ENCODE measurements at regions not wholly inside any gene's neighbourhood (a gene's known extent, or its start where the extent isn't known, plus 50 kb on each side); places are given as distances from the start of the nearest gene placed in this dataset.

DNA sequence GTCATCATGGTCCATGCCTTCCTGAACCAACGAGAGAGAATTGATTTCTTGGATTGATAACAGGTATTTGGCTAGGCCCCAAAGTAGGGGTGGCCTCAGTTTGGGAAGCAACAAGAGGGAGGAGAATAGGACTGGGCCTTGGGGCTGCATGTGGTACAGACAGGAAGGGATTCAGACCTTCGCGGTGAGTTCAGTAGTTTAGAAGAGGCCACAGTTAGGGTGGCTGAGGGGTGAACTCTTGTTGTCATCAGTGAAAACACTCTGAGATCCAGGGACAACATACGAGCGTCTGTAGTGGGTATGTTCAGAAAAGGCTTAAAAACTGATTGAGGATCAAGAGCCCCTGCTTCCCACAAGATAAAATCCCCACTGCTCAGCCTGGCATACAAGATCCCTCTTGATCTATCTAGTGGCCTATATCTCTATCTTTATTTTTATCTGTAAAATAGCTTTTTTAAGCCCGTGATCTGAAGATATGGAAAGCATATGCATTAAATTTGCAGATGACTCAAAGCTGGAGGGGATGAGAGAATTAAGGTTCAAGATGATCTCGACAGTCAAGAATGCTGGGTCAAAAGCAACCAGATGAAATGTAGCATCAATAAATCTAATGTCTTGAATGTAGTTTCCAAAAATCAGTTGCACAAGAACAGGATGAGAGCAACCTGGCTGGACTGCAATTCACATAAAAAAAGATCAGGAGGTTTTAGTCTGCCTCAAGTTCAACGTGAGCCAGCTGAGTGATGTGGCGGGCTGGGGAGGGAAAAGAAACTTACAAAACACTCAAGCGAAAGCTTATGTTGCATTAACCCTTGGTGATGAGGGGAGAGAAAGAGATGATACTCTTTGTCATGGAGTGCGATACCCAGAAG lies 221.1 kb upstream of the TLE3 start (continued):
- TF ChIP-seq FOSL1 (IDR thresholded peaks at IDR 0.05; ENCODE audit: insufficient read depth, low read depth, low read length), result no peak
- TF ChIP-seq POU5F1 (IDR thresholded peaks at IDR 0.05; ENCODE audit: low read depth, low read length), result no peak
- TF ChIP-seq EGR1 (IDR thresholded peaks at IDR 0.05; ENCODE audit: borderline replicate concordance, low read depth, low read length), result no peak
- TF ChIP-seq CEBPB (IDR thresholded peaks at IDR 0.05; ENCODE audit: low read depth, low read length), result no peak
- TF ChIP-seq BRCA1 (IDR thresholded peaks at IDR 0.05; ENCODE audit: low read depth, low read length), result no peak
- TF ChIP-seq, protein P1, sequence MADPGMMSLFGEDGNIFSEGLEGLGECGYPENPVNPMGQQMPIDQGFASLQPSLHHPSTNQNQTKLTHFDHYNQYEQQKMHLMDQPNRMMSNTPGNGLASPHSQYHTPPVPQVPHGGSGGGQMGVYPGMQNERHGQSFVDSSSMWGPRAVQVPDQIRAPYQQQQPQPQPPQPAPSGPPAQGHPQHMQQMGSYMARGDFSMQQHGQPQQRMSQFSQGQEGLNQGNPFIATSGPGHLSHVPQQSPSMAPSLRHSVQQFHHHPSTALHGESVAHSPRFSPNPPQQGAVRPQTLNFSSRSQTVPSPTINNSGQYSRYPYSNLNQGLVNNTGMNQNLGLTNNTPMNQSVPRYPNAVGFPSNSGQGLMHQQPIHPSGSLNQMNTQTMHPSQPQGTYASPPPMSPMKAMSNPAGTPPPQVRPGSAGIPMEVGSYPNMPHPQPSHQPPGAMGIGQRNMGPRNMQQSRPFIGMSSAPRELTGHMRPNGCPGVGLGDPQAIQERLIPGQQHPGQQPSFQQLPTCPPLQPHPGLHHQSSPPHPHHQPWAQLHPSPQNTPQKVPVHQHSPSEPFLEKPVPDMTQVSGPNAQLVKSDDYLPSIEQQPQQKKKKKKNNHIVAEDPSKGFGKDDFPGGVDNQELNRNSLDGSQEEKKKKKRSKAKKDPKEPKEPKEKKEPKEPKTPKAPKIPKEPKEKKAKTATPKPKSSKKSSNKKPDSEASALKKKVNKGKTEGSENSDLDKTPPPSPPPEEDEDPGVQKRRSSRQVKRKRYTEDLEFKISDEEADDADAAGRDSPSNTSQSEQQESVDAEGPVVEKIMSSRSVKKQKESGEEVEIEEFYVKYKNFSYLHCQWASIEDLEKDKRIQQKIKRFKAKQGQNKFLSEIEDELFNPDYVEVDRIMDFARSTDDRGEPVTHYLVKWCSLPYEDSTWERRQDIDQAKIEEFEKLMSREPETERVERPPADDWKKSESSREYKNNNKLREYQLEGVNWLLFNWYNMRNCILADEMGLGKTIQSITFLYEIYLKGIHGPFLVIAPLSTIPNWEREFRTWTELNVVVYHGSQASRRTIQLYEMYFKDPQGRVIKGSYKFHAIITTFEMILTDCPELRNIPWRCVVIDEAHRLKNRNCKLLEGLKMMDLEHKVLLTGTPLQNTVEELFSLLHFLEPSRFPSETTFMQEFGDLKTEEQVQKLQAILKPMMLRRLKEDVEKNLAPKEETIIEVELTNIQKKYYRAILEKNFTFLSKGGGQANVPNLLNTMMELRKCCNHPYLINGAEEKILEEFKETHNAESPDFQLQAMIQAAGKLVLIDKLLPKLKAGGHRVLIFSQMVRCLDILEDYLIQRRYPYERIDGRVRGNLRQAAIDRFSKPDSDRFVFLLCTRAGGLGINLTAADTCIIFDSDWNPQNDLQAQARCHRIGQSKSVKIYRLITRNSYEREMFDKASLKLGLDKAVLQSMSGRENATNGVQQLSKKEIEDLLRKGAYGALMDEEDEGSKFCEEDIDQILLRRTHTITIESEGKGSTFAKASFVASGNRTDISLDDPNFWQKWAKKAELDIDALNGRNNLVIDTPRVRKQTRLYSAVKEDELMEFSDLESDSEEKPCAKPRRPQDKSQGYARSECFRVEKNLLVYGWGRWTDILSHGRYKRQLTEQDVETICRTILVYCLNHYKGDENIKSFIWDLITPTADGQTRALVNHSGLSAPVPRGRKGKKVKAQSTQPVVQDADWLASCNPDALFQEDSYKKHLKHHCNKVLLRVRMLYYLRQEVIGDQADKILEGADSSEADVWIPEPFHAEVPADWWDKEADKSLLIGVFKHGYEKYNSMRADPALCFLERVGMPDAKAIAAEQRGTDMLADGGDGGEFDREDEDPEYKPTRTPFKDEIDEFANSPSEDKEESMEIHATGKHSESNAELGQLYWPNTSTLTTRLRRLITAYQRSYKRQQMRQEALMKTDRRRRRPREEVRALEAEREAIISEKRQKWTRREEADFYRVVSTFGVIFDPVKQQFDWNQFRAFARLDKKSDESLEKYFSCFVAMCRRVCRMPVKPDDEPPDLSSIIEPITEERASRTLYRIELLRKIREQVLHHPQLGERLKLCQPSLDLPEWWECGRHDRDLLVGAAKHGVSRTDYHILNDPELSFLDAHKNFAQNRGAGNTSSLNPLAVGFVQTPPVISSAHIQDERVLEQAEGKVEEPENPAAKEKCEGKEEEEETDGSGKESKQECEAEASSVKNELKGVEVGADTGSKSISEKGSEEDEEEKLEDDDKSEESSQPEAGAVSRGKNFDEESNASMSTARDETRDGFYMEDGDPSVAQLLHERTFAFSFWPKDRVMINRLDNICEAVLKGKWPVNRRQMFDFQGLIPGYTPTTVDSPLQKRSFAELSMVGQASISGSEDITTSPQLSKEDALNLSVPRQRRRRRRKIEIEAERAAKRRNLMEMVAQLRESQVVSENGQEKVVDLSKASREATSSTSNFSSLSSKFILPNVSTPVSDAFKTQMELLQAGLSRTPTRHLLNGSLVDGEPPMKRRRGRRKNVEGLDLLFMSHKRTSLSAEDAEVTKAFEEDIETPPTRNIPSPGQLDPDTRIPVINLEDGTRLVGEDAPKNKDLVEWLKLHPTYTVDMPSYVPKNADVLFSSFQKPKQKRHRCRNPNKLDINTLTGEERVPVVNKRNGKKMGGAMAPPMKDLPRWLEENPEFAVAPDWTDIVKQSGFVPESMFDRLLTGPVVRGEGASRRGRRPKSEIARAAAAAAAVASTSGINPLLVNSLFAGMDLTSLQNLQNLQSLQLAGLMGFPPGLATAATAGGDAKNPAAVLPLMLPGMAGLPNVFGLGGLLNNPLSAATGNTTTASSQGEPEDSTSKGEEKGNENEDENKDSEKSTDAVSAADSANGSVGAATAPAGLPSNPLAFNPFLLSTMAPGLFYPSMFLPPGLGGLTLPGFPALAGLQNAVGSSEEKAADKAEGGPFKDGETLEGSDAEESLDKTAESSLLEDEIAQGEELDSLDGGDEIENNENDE (IDR thresholded peaks at IDR 0.05; ENCODE audit: insufficient replicate concordance, low read length), result no peak
- TF ChIP-seq PHF8 (conservative IDR thresholded peaks at IDR 0.05; ENCODE audit: low read depth, low read length), result no peak

Measured in H1 (cell line).